GM12864 (cell line): ENCODE measurements at regions not wholly inside any gene's neighbourhood (a gene's known extent, or its start where the extent isn't known, plus 50 kb on each side); places are given as distances from the start of the nearest gene placed in this dataset.

Experiments used
- DNase-seq: peaks from one replicate; pipeline ENCODE4 v3.0.0-alpha.2; 2011; ENCODE audit warnings: low read depth
- H3K4me3 ChIP-seq: 2 replicates; pipeline ENCODE4 v1.5.1; 2011; ENCODE audit warnings: mild to moderate bottlenecking, low read depth, low read length, control low read depth
- CTCF ChIP-seq: IDR thresholded peaks from 2 replicates; pipeline ENCODE4 v1.5.1; 2011; ENCODE audit warnings: low read depth, mild to moderate bottlenecking, moderate library complexity, low read length, control low read depth, inconsistent platforms; ENCODE audit errors: missing control alignments

GRCh38 chr21:35208810-35209517, 159.9 kb upstream of the RUNX1 start:
- H3K4me3 ChIP-seq = no peak overlapping the region
- DNase-seq = no peak
- no peak for TF ChIP-seq CTCF

DNA sequence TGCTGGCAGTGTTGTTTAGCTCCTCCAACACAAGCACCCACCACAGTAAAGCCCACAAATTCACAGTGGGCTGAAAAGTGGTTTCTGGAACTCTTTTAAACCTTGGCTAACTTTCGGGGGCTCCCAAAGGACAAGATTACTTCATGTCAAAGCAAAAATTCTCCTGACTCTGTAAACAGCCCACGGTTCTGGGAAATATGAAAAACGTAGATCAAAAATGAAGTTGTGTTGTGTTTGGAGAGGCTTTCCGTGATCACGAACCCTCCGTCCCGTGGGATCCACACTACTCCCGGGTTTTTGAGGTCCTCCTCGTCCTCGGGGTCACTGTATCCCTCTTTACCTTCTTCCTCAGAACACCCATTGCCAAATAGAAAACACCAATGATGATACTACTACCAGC, 159.0 kb upstream of the RUNX1 start:
- no peak for DNase-seq
- H3K4me3 ChIP-seq = no peak overlapping the region
- no peak for TF ChIP-seq CTCF

DNA sequence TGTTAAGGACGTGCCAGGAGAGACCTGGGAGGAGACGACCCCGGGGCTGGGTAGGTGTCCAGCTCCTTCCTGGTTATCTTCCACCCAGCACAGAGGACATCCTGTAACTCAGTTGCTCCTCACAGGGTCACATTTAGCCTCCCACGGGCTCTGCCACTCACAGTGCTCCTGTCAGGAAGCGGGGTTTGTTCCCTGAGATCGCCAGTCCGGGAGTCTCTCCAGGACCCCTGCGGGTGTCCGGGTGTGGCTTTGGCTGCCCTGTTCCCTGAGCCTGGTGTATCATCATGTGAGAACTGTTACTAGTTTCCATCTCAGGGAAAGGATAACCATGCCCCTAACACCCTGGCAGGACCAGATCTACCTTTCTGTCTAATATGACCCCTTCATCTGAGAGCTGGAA, 158.2 kb upstream of the RUNX1 start:
- TF ChIP-seq CTCF = no peak
- no peak overlapping the region for H3K4me3 ChIP-seq
- no peak for DNase-seq

- DNase-seq = peak; percentile 33
- TF ChIP-seq CTCF = no peak
- peak overlapping the region; percentile 12; the same call in 1 of the 2 replicates for H3K4me3 ChIP-seq
These were observed 157.3 kb upstream of the RUNX1 start for GRCh38 chr21:35206141-35207125.

GRCh38 chr21:35204850-35205541, 155.9 kb upstream of the RUNX1 start:
- TF ChIP-seq CTCF = no peak
- no peak overlapping the region for H3K4me3 ChIP-seq
- no peak for DNase-seq

- TF ChIP-seq CTCF = no peak
- DNase-seq = no peak
- no peak overlapping the region for H3K4me3 ChIP-seq
These were observed 155.0 kb upstream of the RUNX1 start for GRCh38 chr21:35204125-35204524.
